Loucy (cell line): ENCODE measurements at regions not wholly inside any gene's neighbourhood (a gene's known extent, or its start where the extent isn't known, plus 50 kb on each side); places are given as distances from the start of the nearest gene placed in this dataset.

Source experiments
- CTCF ChIP-seq: fragments of 200-600 bp; sonication (generic); conservative IDR thresholded peaks from 2 replicates; pipeline ENCODE4 v1.5.1; 2014; ENCODE audit warnings: mild to moderate bottlenecking, antibody characterized with exemption, low read length
- EZH2phosphoT487 ChIP-seq: fragments of 200-600 bp; IDR thresholded peaks from 2 replicates; pipeline ENCODE4 v1.6.1; 2018; ENCODE audit warnings: antibody characterized with exemption, mild to moderate bottlenecking, moderate library complexity, borderline replicate concordance

- no peak for TF ChIP-seq CTCF
- no peak for TF ChIP-seq EZH2phosphoT487
Observed at GRCh38 chr9:23938908-23939307, 112.9 kb upstream of the ELAVL2 start.
